ENCODE measurements at regions not wholly inside any gene's neighbourhood (a gene's known extent, or its start where the extent isn't known, plus 50 kb on each side); places are given as distances from the start of the nearest gene placed in this dataset.
A peak's percentile ranks its signal among the peaks of the same experiment; 100 is the strongest.

- no peak for DNase-seq (ENCODE audit: low read depth)
These were observed 143.6 kb downstream of the COPRS start for GRCh38 chr17:31715446-31715845.

GRCh38 chr17:31704483-31704882, 154.6 kb downstream of the COPRS start:
- DNase-seq (ENCODE audit: low read depth) = no peak

- no peak for DNase-seq (ENCODE audit: low read depth)
These were observed 157.0 kb downstream of the COPRS start for GRCh38 chr17:31702041-31702440.

GRCh38 chr17:31700973-31701372, 158.1 kb downstream of the COPRS start:
- DNase-seq (ENCODE audit: low read depth) = no peak

GRCh38 chr17:31699886-31700285, 159.2 kb downstream of the COPRS start:
- DNase-seq (ENCODE audit: low read depth) = no peak

GRCh38 chr17:31699281-31699680, 159.8 kb downstream of the COPRS start:
- DNase-seq (ENCODE audit: low read depth) = no peak

GRCh38 chr17:31698751-31699150, 160.3 kb downstream of the COPRS start:
- DNase-seq (ENCODE audit: low read depth) = no peak

GRCh38 chr17:31697838-31698237, 161.2 kb downstream of the COPRS start:
- no peak for DNase-seq (ENCODE audit: low read depth)

GRCh38 chr17:31696703-31697325, 162.2 kb downstream of the COPRS start:
- no peak for DNase-seq (ENCODE audit: low read depth)

- peak; percentile 96 for DNase-seq (ENCODE audit: low read depth)
These were observed 162.9 kb downstream of the COPRS start for GRCh38 chr17:31696184-31696602.

GRCh38 chr17:31695456-31696090, 163.5 kb downstream of the COPRS start:
- DNase-seq (ENCODE audit: low read depth) = no peak

- DNase-seq (ENCODE audit: low read depth) = no peak
These were observed 165.4 kb downstream of the COPRS start for GRCh38 chr17:31693433-31694220.

GRCh38 chr17:31692632-31693031, 166.4 kb downstream of the COPRS start:
- DNase-seq (ENCODE audit: low read depth) = no peak

- no peak for DNase-seq (ENCODE audit: low read depth)
These were observed 167.0 kb downstream of the COPRS start for GRCh38 chr17:31692027-31692426.

- no peak for DNase-seq (ENCODE audit: low read depth)
These were observed 167.7 kb downstream of the COPRS start for GRCh38 chr17:31691251-31691905.

- DNase-seq (ENCODE audit: low read depth) = no peak
These were observed 168.9 kb downstream of the COPRS start for GRCh38 chr17:31690151-31690551.

GRCh38 chr17:31688701-31689100, 170.3 kb downstream of the COPRS start:
- DNase-seq (ENCODE audit: low read depth) = no peak

- DNase-seq (ENCODE audit: low read depth) = no peak
These were observed 171.4 kb downstream of the COPRS start for GRCh38 chr17:31687505-31688126.

- DNase-seq (ENCODE audit: low read depth) = no peak
These were observed 172.5 kb downstream of the COPRS start for GRCh38 chr17:31686495-31686894.

GRCh38 chr17:31684901-31685300, 174.1 kb downstream of the COPRS start:
- no peak for DNase-seq (ENCODE audit: low read depth)

- DNase-seq (ENCODE audit: low read depth) = no peak
These were observed 178.9 kb downstream of the COPRS start for GRCh38 chr17:31680126-31680525.

GRCh38 chr17:31679667-31680066, 179.4 kb downstream of the COPRS start:
- DNase-seq (ENCODE audit: low read depth) = no peak
